ENCODE measurements at regions not wholly inside any gene's neighbourhood (a gene's known extent, or its start where the extent isn't known, plus 50 kb on each side); places are given as distances from the start of the nearest gene placed in this dataset.
A peak's percentile ranks its signal among the peaks of the same experiment; 100 is the strongest.

DNA sequence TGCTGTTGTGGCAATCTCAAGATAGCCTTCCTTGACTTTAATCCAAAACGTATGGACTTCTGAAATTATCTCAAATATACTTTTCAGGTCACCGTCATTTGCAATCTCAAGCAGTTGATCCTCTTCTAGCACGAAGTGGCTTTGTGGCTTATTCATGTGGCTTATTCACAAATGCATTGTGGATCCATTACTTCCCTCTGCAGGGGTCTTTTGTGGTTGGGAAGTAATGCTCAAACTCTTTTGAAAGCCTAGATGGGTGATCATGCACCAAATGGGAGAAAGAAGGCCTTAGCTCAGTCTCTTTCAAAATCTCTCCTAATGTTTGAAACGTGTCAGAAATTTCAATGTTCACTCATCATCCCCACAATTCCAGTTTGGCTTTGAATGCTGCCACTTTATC lies 597.2 kb upstream of the CDH10 start:
- no peak overlapping the region for H2BK120ac ChIP-seq (replicated peaks; ENCODE audit: low read depth, low read length)
- ChIA-PET POLR2A (ENCODE audit: partially characterized antibody) (no interaction called here), CTCF (ENCODE audit: partially characterized antibody) (no interaction called here)
- no peak overlapping the region for H2BK5ac ChIP-seq (ENCODE audit: low read depth, low read length)
- no peaks in the 10 kb centered on the region for H3K27me3 ChIP-seq (replicated peaks in 1 of 4; ENCODE audit: control insufficient read depth in 3 of 4, extremely low read depth in 1 of 4, insufficient read depth in 3 of 4, low read length in 3 of 4)
- no peaks in the 10 kb centered on the region for H3K9me3 ChIP-seq (ENCODE audit: insufficient read depth in 2 of 2, low read depth in 1 of 2, low read length in 1 of 2)
- H3K23me2 ChIP-seq (ENCODE audit: low read depth, low read length): no peaks in the 10 kb centered on the region
- H2BK15ac ChIP-seq (ENCODE audit: low read length): no peak overlapping the region
- no peaks in the 10 kb centered on the region for H3K36me3 ChIP-seq (ENCODE audit: control insufficient read depth in 2 of 4, insufficient read depth in 4 of 4, low read length in 3 of 4)
- H4K20me1 ChIP-seq (replicated peaks in 1 of 2; ENCODE audit: control insufficient read depth in 1 of 2, insufficient read depth in 2 of 2, low read length in 2 of 2): no peaks in the 10 kb centered on the region
- H4K8ac ChIP-seq (ENCODE audit: extremely low read depth, insufficient read depth, low read length): no peak overlapping the region
- H2BK20ac ChIP-seq (ENCODE audit: low read length): no peak overlapping the region
- no peaks in the 10 kb centered on the region for H3K79me1 ChIP-seq (ENCODE audit: low read depth, low read length)
- H2BK12ac ChIP-seq (ENCODE audit: low read depth, low read length): no peak overlapping the region
- H3K14ac ChIP-seq (ENCODE audit: insufficient read length): no peak overlapping the region
- H2AK5ac ChIP-seq (ENCODE audit: low read depth, low read length): no peak overlapping the region
- no peak overlapping the region for H3K18ac ChIP-seq (ENCODE audit: extremely low read depth, low read length)
- DNase-seq (ENCODE audit: low read depth in 1 of 2, low spot score in 2 of 2) (no peak), FAIRE-seq (no peak)
- H3K9ac ChIP-seq (replicated peaks in 1 of 4; ENCODE audit: extremely low read depth in 1 of 4, low read depth in 3 of 4, low read length in 3 of 4): no peak overlapping the region
- H3K4ac ChIP-seq (replicated peaks; ENCODE audit: insufficient read length, low read depth, low read length): no peak overlapping the region
- H3K4me1 ChIP-seq (replicated peaks in 1 of 4; ENCODE audit: control insufficient read depth in 3 of 4, insufficient read depth in 4 of 4, low read length in 3 of 4): peaks cover 0 to 3% (median 0%) of the 10 kb centered on the region in 4 experiments; a peak in 3 of 7 replicates
- no peak overlapping the region for H3K23ac ChIP-seq (ENCODE audit: insufficient read length)
- H3K4me2 ChIP-seq (ENCODE audit: insufficient read depth in 1 of 2, low read depth in 2 of 2, low read length in 2 of 2): no peak overlapping the region; a peak in 1 of 4 replicates
- H2AFZ ChIP-seq (ENCODE audit: low read length): peak overlapping the region; percentile 42; the same call in 1 of the 2 replicates
- no peaks in the 10 kb centered on the region for H3K79me2 ChIP-seq (ENCODE audit: control insufficient read depth in 1 of 2, insufficient read depth in 2 of 2, low read length in 2 of 2)
- H3K27ac ChIP-seq (ENCODE audit: low read depth, low read length): no peak overlapping the region
- no peak overlapping the region for H3K56ac ChIP-seq (replicated peaks; ENCODE audit: insufficient read length, low read depth, low read length)
- H4K91ac ChIP-seq (replicated peaks; ENCODE audit: insufficient read length, low read length): no peak overlapping the region
- TF ChIP-seq RNF2 (IDR thresholded peaks at IDR 0.05; ENCODE audit: borderline replicate concordance, low read depth, low read length, missing control alignments, poor library complexity, severe bottlenecking) (no peak), RBBP5 (IDR thresholded peaks at IDR 0.05; ENCODE audit: borderline replicate concordance, low read depth, low read length) (no peak), TEAD4 (IDR thresholded peaks at IDR 0.05; ENCODE audit: low read depth, low read length) (no peak), CHD2 (IDR thresholded peaks at IDR 0.05; ENCODE audit: low read length) (no peak), NANOG (IDR thresholded peaks at IDR 0.05; ENCODE audit: insufficient read depth, low read depth, low read length, poor library complexity, severe bottlenecking) (peak; percentile 87), NRF1 (IDR thresholded peaks at IDR 0.05; ENCODE audit: low read depth, low read length) (no peak)
- no peak overlapping the region for H3K4me3 ChIP-seq (ENCODE audit: extremely low read depth in 1 of 4, insufficient read depth in 2 of 4, low read depth in 3 of 4, low read length in 4 of 4)
- WGBS, 2 experiments (ENCODE audit: extremely low coverage in 1 of 2, insufficient coverage in 1 of 2, insufficient read length in 1 of 2, insufficient replicate concordance in 2 of 2, low coverage in 1 of 2, low lambda C conversion rate in 2 of 2, missing lambda C conversion rate in 1 of 2): 69% methylated on average over 4 of the region's 4 CpGs; no CpG with 5 or more reads in 1 of the 2 experiments
- no peak overlapping the region for H4K5ac ChIP-seq (ENCODE audit: insufficient read length, low read depth, low read length)

All from H1 (cell line).